GM18909 (cell line): ENCODE measurements at regions not wholly inside any gene's neighbourhood (a gene's known extent, or its start where the extent isn't known, plus 50 kb on each side); places are given as distances from the start of the nearest gene placed in this dataset.

Source experiments
- ATAC-seq: cut with Tn5 transposase; IDR thresholded peaks from one replicate; pipeline ENCODE4 v1.9.1; 2021; ENCODE audit warnings: mild to moderate bottlenecking; ENCODE audit not compliant: unreplicated experiment, poor library complexity

GRCh38 chrX:36436361-36436760 is 516.8 kb downstream of the CFAP47 start:
- no peak for ATAC-seq

DNA sequence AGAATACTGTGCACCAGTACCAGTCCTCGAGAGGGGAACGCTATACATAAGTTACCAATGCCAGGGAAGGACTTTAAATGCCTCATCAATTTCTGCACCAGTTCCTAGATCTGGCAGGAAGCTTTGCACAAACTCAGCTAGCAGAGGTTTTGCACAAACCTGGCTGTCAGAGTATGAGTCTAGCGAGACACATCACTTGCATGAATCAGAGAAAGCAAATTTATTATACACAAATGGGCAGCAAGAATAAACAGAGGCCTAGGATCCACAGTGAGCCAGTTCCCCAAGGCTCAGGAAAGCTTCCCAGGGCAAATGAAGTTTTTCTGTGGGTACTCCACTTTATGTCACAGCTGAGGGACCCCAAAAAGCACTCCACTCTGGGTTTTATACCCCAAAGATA is 523.5 kb downstream of the CFAP47 start:
- ATAC-seq: no peak

DNA sequence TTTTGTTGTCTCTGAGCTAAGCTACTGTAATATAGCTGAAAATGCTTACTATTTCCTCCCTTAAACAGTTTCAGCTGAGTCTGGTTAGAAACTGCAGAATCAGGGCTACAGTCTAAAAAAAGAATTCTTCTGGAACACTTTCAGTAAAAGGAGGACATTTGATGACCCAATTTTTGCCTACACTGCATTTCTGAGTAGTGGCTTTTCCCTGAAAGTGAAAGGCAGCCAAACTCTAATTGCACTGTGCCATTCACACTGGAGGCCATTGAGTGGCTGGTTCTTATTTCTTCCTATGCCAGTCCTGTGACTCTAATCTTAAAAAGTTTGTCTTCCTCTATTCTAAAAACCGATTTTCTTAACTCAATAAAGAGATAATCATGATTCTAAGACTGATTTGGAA is 526.0 kb downstream of the CFAP47 start:
- no peak for ATAC-seq

DNA sequence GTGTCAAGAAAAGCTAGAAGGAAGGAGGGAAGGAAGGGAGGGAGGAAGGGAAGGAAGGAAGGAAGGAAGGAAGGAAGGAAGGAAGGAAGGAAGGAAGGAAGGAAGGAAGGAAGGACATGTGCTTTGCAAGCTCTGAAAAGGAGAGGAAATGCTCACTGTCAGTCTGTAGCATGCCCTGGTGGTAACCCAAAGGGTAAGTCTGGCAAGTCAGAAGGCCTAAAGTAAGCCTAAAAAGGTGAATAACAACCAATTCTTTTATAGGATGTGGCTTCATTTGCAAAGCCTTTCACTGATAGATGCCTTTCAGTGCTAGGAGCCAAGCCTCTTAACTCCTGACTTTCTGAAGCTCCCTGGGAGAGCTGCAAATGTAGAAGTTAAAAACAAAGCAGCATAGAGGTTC is 542.6 kb downstream of the CFAP47 start:
- ATAC-seq: no peak

GRCh38 chrX:36480441-36480990 is 527.6 kb upstream of the FAM47C start:
- ATAC-seq: no peak

DNA sequence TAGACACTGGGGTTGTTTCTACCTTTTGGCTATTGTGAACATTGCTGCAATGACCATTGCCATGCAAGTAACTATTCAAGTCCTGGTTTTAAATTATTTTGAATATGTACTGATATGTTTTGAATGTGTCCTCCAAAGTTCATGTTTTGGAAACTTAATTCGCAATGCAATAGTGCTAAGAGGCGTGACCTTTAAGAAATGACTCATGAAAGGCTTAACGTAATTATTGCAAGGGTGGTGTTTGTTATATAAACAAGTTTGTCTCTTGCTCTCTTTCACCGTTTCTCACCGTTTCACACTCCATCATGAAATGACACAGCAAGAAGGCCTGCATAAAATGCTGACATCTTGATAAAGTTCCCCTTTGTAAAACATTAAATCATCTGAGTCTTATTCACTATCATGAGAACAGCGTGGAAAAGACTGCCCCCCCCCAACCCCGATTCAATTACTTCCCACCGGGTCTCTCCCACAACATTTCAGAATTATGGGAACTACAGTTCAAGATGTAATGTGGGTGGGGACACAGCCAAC is 506.9 kb upstream of the FAM47C start:
- no peak for ATAC-seq

DNA sequence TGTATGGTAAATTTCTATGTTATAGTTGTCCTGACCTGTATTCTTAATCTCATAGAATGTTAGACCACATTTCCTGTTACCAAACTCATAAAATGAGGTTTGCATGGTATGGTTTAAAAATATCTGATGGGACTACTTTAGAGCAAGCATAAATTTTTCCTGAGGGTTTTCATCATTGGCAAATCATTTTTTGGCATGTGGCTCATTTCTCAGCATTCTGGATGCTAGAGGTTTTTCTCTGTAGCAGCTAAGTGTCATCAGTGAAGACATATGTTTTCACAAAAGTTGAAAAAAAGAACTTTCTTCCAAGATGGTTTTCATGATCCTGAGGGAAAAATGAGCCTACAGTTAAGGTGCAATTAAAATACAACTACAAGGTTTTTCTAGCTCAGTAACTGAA is 503.5 kb upstream of the FAM47C start:
- ATAC-seq: no peak

DNA sequence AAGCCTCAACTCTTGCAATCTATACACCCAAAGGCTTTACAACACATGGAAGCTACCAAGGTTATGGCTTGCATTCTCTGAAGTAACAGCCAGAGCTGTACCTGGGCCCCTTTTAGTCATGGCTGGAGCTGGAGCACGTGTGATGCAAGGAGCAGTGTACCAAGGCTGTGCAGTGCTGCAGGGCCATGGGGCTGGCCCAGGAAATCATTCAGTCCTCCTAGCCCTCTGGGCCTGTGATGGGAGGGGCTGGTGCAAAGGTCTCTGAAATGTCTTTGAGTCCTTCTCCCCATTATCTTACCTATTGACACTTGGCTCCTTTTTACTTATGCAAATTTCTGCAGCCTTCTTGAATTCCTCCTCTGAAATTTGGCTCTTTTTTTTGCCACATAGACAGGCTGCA is 500.1 kb upstream of the FAM47C start:
- ATAC-seq: no peak

DNA sequence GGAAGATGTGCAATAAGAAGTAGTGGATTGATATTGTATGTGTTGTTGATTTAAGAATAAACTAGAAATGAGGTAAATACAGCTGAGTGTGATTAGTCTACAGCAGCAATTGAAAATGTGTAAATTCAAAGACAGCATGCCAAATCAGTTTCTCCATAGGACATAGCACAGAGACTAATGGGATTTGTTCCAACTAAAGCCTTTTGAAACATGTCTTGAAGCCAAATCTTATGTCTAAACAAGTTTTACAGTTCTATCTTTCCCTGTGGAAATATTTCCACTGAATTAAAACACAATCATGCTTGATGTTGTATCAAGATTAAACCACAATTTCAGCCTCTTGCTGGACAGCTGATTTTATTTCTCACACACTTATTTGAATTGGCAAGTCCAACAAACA is 497.4 kb upstream of the FAM47C start:
- ATAC-seq: no peak

DNA sequence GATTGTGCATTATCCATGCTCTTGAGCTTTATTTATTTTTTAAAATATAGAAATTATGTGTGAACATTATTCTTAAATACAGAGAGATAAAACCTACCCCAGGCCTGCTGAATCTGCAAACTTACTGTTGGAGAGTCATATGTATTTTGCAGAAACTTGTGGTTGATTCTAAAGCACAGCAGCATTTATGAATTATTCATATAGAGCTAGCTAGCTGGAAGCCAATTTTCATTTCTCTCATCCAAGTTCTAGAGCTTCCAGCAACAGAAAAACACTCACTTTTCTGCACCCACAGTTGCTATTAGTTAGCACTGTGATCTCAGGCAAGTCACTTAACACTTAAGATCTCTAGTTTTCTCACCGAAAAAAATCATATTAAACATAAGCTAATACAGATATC is 479.5 kb upstream of the FAM47C start:
- no peak for ATAC-seq

DNA sequence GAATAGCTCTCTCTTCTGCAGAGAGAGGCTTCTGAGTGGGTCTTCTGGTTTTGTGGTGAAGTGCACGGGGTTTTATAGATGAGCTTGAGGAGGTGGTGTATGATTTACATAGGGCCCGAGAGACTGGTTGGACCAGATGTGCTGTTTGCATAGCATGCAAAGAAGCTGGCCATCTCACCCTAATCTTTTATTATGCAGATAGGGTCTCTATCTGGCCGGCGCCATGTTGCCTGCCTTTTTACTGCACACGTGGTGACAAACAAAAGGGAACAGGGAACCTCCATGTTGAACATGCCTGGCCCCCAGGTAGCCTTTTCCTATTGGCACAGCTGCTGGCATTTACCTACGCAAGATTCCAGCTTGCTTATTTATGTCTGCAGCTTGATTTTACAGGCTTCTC is 473.3 kb upstream of the FAM47C start:
- no peak for ATAC-seq

DNA sequence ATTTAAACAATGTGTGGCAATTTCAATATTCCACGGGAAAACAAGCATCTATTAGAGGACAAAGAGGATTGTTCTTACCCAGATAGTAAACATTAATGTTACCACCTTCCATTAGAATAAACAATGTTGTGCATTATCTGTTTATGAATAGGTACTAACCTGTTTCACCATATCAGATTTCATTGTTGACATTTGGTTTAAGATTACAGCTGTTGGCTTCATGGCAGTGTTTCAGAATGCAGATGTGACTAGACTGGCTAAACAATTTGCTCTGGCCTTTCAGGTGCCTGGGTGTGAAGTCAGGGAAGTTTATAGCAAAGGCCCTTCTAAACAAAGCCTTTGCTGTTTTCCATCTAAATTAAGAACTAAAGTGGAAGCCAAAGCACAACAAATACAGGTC is 464.7 kb upstream of the FAM47C start:
- no peak for ATAC-seq

- ATAC-seq: no peak
Measured at GRCh38 chrX:36562986-36563385, 445.2 kb upstream of the FAM47C start.

GRCh38 chrX:36568946-36569345 is 439.2 kb upstream of the FAM47C start:
- no peak for ATAC-seq

DNA sequence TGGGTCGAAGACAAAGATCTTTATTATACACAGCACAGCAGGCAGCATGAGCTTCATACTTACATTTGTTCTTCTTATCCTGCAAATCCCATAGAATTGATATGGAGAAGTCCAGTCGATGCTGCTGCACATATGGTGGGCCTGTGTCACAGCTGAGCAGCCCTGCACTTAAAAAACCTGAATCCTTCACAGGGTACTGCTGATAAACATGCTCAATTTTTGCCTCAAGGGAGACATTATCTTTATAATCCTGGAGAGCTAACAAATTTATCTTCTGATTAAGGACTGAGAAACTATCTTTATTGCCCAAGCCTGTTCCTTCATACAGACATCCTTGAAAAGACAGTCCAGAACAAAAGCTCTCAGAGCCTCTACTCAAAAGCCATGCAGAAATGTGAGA is 434.4 kb upstream of the FAM47C start:
- ATAC-seq: no peak

GRCh38 chrX:36575670-36576069 is 432.5 kb upstream of the FAM47C start:
- no peak for ATAC-seq

- no peak for ATAC-seq
Measured at GRCh38 chrX:36577006-36577405, 431.2 kb upstream of the FAM47C start.

GRCh38 chrX:36581030-36581429 is 427.1 kb upstream of the FAM47C start:
- no peak for ATAC-seq

DNA sequence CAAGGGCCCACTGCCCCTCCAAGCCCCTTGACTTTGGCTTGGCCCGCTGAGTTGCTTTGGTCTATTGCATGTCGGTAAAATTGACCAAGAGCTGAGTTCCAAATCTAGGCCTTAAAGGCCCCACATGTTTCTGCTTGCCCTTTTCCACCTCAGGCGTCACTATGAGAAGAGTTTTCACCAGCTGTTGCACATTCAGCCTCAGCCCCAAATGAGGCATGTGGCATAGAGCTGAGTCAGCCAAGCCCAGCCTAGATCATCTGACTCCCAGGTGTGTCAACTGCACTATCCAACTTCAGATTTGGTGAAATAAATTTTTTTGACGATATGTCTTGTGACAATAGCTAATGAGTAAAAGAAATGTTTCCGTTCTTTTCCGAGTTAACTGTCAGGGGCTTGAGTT is 424.5 kb upstream of the FAM47C start:
- ATAC-seq: no peak

DNA sequence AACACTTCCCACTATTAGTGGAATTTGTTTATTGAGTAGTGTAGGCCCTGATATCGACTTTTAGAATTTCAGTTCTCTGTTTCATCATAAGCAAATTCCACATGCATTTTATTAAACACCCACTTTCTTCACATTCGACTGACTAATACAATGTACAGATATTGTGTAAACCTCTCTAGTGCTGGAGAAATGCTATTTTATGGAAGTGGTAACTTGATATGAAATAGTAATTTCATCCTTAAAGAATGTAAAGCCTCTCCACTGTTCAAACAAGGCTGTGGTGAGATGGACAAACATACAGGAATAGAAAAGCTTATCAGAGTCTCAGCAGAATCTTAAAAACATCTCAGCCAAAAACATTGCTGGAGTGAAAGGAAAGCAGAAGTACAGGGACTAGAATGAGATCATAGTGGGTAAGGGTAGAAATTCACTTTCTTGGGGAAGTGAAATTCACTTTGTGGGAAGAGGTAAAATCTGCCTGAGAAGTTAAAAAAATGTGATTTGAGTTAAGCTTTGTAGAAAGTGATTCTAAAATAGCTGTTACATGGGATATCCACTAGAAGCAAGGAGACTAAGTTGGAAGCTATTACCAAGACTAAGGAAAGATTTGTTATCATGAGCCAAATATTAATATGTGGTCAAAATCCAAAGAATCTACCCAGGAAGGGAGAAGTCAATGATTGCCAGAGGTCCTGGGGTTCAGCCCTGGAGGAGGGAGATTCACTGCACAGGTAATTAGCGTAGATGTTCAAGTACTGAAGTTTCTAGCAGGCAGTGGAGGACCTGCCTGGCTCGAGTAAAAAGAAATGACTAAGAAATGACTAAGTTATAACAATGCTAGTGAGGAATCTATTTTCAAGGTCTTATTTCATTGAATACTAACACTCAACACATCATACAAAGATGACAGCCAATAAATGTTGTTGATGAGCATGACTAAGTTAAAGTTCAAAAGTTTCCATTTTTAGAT is 398.3 kb upstream of the FAM47C start:
- no peak for ATAC-seq

GRCh38 chrX:36626898-36627297 is 381.3 kb upstream of the FAM47C start:
- no peak for ATAC-seq

- no peak for ATAC-seq
Measured at GRCh38 chrX:36640232-36640631, 367.9 kb upstream of the FAM47C start.
